GM12874 (cell line): ENCODE measurements at regions not wholly inside any gene's neighbourhood (a gene's known extent, or its start where the extent isn't known, plus 50 kb on each side); places are given as distances from the start of the nearest gene placed in this dataset.

Experiments used
- TF ChIP-seq, protein P1 (sequence below): IDR thresholded peaks from 2 replicates; pipeline ENCODE4 v1.5.1; 2011; ENCODE audit warnings: low read depth, mild to moderate bottlenecking, control low read depth, low read length, moderate library complexity; ENCODE audit not compliant: insufficient read depth

DNA sequence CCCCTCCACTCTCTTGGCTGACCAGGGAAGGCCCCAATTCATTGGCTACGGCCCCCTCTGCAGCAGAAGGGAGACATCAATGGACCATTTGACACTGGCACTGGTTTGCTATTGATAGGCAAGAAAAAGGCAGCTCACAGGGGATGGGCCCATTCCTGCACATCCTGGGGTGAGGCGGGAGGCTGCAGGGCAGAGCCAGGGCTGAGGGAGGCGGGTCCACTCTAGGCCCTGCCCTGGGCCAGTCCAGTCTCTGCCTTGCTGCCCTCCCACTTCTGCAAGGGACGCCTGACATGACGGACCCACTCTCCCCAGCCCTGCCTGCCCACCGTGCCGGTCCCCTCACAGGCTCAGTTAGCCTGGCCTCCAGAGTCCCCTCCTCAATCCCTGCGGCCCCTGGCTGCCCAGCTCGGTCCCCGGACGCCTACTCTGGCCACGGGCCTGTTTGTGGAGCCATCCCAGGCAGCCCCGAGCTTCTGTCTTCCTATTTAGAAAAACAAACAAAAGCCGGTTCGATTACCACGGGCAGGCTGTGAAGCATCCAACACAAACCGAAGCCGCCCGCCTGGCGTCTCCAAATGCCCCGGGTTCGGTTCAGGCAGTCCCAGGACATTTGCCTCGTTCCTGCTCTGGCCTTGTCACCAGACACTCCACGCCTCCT, 160.7 kb downstream of the IRX5 start:
- TF ChIP-seq, protein P1, sequence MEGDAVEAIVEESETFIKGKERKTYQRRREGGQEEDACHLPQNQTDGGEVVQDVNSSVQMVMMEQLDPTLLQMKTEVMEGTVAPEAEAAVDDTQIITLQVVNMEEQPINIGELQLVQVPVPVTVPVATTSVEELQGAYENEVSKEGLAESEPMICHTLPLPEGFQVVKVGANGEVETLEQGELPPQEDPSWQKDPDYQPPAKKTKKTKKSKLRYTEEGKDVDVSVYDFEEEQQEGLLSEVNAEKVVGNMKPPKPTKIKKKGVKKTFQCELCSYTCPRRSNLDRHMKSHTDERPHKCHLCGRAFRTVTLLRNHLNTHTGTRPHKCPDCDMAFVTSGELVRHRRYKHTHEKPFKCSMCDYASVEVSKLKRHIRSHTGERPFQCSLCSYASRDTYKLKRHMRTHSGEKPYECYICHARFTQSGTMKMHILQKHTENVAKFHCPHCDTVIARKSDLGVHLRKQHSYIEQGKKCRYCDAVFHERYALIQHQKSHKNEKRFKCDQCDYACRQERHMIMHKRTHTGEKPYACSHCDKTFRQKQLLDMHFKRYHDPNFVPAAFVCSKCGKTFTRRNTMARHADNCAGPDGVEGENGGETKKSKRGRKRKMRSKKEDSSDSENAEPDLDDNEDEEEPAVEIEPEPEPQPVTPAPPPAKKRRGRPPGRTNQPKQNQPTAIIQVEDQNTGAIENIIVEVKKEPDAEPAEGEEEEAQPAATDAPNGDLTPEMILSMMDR = no peak

DNA sequence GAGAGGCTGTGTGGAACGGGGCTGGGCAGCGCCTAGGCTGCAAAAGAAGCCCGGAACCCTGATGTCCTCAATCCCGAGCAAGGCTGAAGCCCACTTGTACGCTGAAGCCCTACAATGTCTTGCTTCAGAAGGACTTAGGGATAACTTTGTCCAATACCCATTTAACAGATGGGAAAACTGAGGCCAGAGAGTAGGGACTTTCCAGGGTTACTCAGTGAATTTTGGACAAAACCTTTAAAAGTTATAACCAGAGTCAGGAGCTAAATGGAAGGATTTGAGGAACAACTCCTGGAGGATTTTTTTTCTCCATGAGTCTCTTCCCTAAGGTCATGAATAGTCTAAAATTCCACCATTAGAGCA, 161.2 kb downstream of the IRX5 start:
- TF ChIP-seq, protein P1 = no peak

DNA sequence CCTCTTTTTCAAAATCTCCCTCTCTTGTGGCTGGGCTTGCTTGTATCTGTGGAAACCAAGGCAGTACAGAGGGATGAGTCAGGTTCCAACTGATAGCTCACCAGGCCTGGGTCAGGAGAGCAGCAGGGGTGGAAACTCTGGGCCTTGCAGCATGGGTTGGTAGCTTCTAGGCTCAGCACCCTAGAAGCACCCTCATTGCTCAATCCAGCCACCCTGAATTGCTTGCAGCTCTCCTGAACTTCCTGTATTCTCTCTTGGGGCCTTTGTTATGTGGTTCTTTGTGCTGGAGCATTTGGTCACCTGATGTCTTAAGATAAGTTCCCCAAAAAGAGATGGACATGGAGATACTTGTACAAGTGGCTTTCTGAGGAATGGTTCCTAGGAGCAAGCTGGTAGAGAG, 169.4 kb downstream of the IRX5 start:
- TF ChIP-seq, protein P1 = no peak

DNA sequence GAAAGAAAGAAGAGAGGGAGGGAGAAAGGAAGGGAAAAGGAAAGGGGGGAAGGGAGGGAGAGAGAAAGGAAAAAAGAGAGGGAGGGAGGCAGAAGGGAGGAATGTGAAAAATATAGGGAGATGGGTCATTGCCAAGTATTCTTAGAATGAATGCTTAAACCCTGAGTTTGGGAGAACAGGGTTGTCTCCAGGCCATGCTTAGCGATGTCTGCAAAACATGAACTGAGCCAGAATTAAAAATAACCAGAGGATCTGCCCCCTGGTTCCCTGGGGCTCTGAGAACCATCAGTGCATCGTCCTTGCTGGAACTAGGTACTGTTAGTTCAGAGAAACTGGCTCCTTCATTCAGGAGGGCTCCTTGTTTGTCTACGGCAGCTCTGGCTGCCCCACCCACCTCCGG, 170.4 kb downstream of the IRX5 start:
- TF ChIP-seq, protein P1 = no peak

DNA sequence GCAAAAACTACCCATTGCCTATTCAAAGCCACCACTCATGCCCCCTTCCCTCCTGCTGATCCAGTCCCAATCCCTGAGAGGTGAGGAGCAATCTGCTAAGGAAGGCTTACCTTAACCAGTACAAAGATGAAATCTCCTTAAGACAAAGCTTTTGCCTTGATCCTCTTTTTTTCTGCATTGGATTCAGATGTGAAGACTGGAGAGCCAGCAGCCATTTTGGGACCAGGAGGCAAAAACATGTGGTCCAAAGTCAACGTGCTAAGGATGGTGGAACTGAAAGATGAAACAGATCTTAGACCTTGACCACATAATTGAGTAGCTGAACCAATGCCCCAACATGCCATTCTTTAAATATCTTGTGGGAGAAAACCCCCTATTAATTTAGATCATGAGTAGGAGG, 171.4 kb downstream of the IRX5 start:
- TF ChIP-seq, protein P1 = no peak

DNA sequence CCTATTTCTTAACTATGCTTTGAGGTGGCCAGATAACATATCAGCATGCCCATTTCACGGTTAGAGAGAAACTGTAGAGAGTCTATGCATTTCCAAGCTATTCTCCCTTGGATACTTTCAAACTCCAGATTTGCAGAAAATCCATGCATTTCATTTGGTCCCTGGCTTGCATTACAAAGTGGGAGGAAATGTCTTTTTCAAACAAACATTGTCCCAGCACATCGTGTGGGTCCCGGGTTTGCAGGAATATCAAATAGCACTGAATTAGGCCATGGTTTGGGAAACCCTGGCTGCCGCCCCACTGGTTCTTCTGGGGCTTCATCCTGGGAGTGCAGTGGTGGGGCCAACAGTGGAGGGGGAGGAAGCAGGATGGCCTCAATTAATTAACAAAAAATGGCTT, 171.9 kb downstream of the IRX5 start:
- TF ChIP-seq, protein P1 = no peak

DNA sequence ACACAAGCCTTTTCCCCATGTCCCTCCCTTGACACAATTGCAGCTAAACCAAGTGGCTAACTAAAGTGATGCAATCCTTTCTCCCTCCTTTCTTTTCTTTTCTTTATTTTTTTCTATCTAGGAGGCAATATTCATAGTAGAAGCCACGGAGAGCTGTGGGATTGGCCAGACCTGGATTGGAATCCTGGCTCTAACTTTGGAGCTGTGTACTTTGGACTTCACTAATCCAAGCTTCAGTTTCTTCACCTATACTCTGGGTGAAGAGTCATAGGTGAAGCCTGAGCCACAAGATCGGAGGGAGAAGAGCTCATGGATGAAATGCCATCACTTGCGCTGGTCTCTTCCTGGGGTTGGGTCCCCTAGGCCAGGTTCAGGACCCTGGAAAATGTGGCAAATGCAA, 177.2 kb downstream of the IRX5 start:
- TF ChIP-seq, protein P1 = no peak

DNA sequence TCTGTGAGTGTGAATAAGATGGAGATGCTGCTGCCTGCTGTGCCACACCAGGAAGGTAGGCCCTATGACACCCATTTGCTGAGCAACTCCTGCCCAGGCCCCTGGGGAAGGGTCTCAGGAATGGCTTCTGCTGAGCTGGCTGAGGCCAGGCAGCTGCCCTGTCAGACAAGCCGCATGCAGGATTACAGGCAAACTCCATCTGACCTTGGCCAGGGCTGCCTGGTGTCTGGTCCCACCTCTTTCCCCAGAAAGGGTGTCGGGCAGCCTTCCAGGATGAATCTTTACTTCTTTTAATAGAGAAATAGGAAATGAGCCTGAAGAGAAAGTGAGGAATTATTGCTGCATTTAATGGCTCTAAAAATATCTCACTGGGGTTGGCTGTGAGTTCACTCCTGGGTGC, 182.5 kb downstream of the IRX5 start:
- TF ChIP-seq, protein P1 = no peak
